Right ventricle myocardium superior (tissue), 1 donor: ENCODE measurements at regions not wholly inside any gene's neighbourhood (a gene's known extent, or its start where the extent isn't known, plus 50 kb on each side); places are given as distances from the start of the nearest gene placed in this dataset.
A peak's percentile ranks its signal among the peaks of the same experiment; 100 is the strongest.

Source experiments
- ATAC-seq: fragments of 200-7000 bp; cut with Tn5 transposase; one replicate; pipeline ENCODE4 v1.9.1; 2020; ENCODE audit warnings: mild to moderate bottlenecking; ENCODE audit not compliant: poor library complexity
- DNase-seq: peaks from one replicate; pipeline ENCODE4 v3.0.0-alpha.2; 2020
- intact Hi-C: fragments of 100-400 bp; cut with DNase I; formaldehyde crosslinking; loops from one replicate; pipeline ENCODE4 v1.11.2; 2022
- donor health status: DM: no; HTN: yes; CAD: no; lungs with severe emphysema.

GRCh38 chr3:194069421-194070219 is 66.3 kb upstream of the HES1 start:
- ATAC-seq (peak; percentile 13), DNase-seq (no peak)
- intact Hi-C loops: loop anchor here (5.0 kb wide), 1 partner anchor 63 kb away; no protein-coding TSS in a partner anchor

GRCh38 chr3:194070220-194070633 is 65.7 kb upstream of the HES1 start:
- no peak for DNase-seq
- no peak for ATAC-seq
- intact Hi-C loops: loop anchor here (5.0 kb wide), 1 partner anchor 62 kb away; no protein-coding TSS in a partner anchor

GRCh38 chr3:194070634-194071409 is 65.1 kb upstream of the HES1 start:
- ATAC-seq: peak; percentile 91
- peak; percentile 92 for DNase-seq
- intact Hi-C loops: loop anchor here (5.0 kb wide), 1 partner anchor 61 kb away; no protein-coding TSS in a partner anchor

- DNase-seq (no peak), ATAC-seq (no peak)
- intact Hi-C loops: loop anchor here (5.0 kb wide), 1 partner anchor 60 kb away; no protein-coding TSS in a partner anchor
These were observed 63.9 kb upstream of the HES1 start for GRCh38 chr3:194072097-194072428.

GRCh38 chr3:194072691-194073279 is 63.2 kb upstream of the HES1 start:
- DNase-seq (no peak), ATAC-seq (no peak)
- intact Hi-C loops: loop anchor here (5.0 kb wide), 1 partner anchor 60 kb away; no protein-coding TSS in a partner anchor

- DNase-seq: no peak
- ATAC-seq: no peak
- intact Hi-C loops: loop anchor here (5.0 kb wide), 1 partner anchor 58 kb away; no protein-coding TSS in a partner anchor
These were observed 62.0 kb upstream of the HES1 start for GRCh38 chr3:194073926-194074325.

- no peak for ATAC-seq
- intact Hi-C loops: no loop called here
- DNase-seq: no peak
These were observed 60.8 kb upstream of the HES1 start for GRCh38 chr3:194075088-194075615.

- intact Hi-C loops: no loop called here
- ATAC-seq (no peak), DNase-seq (no peak)
These were observed 60.0 kb upstream of the HES1 start for GRCh38 chr3:194075802-194076460.

- ATAC-seq: no peak
- intact Hi-C loops: no loop called here
These were observed 59.5 kb upstream of the HES1 start for GRCh38 chr3:194076475-194076874.

GRCh38 chr3:194077602-194078001 is 58.3 kb upstream of the HES1 start:
- DNase-seq (no peak), ATAC-seq (no peak)
- intact Hi-C loops: no loop called here

More at GRCh38 chr3:194076475-194076874, 59.5 kb upstream of the HES1 start:
- DNase-seq: no peak

GRCh38 chr3:194078045-194078821 is 57.7 kb upstream of the HES1 start:
- intact Hi-C loops: no loop called here
- ATAC-seq: no peak

GRCh38 chr3:194079702-194080172 is 56.2 kb upstream of the HES1 start:
- ATAC-seq (no peak), DNase-seq (no peak)
- intact Hi-C loops: no loop called here

More at GRCh38 chr3:194078045-194078821, 57.7 kb upstream of the HES1 start:
- no peak for DNase-seq

- DNase-seq: no peak
- no peak for ATAC-seq
- intact Hi-C loops: no loop called here
These were observed 55.5 kb upstream of the HES1 start for GRCh38 chr3:194080436-194080835.

GRCh38 chr3:194080913-194081800 is 54.8 kb upstream of the HES1 start:
- intact Hi-C loops: no loop called here
- DNase-seq (no peak), ATAC-seq (peak; percentile 20)

- intact Hi-C loops: no loop called here
- no peak for DNase-seq
- ATAC-seq: no peak
These were observed 54.1 kb upstream of the HES1 start for GRCh38 chr3:194081826-194082225.

GRCh38 chr3:194082743-194083636 is 53.0 kb upstream of the HES1 start:
- intact Hi-C loops: no loop called here
- ATAC-seq (peak; percentile 76), DNase-seq (peak; percentile 68)
